Neural cell (in vitro differentiated cells): ENCODE measurements at regions not wholly inside any gene's neighbourhood (a gene's known extent, or its start where the extent isn't known, plus 50 kb on each side); places are given as distances from the start of the nearest gene placed in this dataset.

Source experiments
- EP300 ChIP-seq: fragments of 450-650 bp; conservative IDR thresholded peaks from 2 replicates; pipeline ENCODE4 v1.6.1; 2014; ENCODE audit warnings: antibody characterized with exemption, mild to moderate bottlenecking, moderate library complexity; ENCODE audit not compliant: poor library complexity, severe bottlenecking
- EZH2 ChIP-seq: fragments of 200-600, 300-800 bp; shearing (Covaris generic), sonication (generic); IDR thresholded peaks from 2 replicates; pipeline ENCODE4 v1.6.1; 2014; ENCODE audit warnings: antibody characterized with exemption, low read length, borderline replicate concordance, mild to moderate bottlenecking; ENCODE audit not compliant: insufficient read depth, poor library complexity, severe bottlenecking
- TF ChIP-seq, protein P1 (sequence below): fragments of 450-650 bp; IDR thresholded peaks from 2 replicates; pipeline ENCODE4 v1.5.1; 2014; ENCODE audit warnings: antibody characterized with exemption, mild to moderate bottlenecking, moderate library complexity; ENCODE audit not compliant: poor library complexity, severe bottlenecking
- TF ChIP-seq, protein P2 (sequence below): IDR thresholded peaks from 2 replicates; pipeline ENCODE4 v1.6.1; 2012; ENCODE audit warnings: borderline replicate concordance

DNA sequence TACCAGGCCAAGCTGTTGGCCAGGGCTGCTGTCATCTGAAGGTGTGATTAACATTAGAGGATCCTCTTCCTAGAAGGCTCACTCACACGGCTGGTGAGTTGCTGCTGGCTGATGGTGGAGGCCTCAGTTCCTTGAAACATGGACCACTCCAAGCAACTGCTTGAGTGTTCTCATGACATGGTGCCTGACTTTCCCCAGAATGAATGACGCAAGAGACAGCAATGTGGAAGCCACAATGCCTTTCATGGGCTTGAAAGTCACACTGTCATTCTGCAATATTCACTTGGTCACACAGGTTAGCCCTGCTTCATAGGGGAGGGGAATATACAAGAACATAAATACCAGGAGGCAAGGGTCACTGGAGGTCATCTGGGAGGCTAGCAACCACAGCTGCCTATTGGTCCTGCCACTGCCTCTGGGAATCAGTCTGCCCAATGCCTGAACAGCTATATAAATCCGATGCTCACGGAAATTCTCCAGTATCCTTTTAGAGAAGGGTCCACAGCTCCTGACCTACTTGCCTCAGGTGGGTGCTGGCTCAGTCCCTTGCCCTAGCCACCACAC, 97.1 kb upstream of the MAML3 start:
- TF ChIP-seq EZH2: no peak
- TF ChIP-seq, protein P1, sequence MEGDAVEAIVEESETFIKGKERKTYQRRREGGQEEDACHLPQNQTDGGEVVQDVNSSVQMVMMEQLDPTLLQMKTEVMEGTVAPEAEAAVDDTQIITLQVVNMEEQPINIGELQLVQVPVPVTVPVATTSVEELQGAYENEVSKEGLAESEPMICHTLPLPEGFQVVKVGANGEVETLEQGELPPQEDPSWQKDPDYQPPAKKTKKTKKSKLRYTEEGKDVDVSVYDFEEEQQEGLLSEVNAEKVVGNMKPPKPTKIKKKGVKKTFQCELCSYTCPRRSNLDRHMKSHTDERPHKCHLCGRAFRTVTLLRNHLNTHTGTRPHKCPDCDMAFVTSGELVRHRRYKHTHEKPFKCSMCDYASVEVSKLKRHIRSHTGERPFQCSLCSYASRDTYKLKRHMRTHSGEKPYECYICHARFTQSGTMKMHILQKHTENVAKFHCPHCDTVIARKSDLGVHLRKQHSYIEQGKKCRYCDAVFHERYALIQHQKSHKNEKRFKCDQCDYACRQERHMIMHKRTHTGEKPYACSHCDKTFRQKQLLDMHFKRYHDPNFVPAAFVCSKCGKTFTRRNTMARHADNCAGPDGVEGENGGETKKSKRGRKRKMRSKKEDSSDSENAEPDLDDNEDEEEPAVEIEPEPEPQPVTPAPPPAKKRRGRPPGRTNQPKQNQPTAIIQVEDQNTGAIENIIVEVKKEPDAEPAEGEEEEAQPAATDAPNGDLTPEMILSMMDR: no peak
- TF ChIP-seq EP300: no peak
- TF ChIP-seq, protein P2, sequence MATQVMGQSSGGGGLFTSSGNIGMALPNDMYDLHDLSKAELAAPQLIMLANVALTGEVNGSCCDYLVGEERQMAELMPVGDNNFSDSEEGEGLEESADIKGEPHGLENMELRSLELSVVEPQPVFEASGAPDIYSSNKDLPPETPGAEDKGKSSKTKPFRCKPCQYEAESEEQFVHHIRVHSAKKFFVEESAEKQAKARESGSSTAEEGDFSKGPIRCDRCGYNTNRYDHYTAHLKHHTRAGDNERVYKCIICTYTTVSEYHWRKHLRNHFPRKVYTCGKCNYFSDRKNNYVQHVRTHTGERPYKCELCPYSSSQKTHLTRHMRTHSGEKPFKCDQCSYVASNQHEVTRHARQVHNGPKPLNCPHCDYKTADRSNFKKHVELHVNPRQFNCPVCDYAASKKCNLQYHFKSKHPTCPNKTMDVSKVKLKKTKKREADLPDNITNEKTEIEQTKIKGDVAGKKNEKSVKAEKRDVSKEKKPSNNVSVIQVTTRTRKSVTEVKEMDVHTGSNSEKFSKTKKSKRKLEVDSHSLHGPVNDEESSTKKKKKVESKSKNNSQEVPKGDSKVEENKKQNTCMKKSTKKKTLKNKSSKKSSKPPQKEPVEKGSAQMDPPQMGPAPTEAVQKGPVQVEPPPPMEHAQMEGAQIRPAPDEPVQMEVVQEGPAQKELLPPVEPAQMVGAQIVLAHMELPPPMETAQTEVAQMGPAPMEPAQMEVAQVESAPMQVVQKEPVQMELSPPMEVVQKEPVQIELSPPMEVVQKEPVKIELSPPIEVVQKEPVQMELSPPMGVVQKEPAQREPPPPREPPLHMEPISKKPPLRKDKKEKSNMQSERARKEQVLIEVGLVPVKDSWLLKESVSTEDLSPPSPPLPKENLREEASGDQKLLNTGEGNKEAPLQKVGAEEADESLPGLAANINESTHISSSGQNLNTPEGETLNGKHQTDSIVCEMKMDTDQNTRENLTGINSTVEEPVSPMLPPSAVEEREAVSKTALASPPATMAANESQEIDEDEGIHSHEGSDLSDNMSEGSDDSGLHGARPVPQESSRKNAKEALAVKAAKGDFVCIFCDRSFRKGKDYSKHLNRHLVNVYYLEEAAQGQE: no peak
